GM10248 (cell line): ENCODE measurements at regions not wholly inside any gene's neighbourhood (a gene's known extent, or its start where the extent isn't known, plus 50 kb on each side); places are given as distances from the start of the nearest gene placed in this dataset.
"Not testable (repeated sequence)": the region's sequence is repeated elsewhere in the genome, so short reads cannot be mapped to it uniquely, and the experiment has no call there.

Experiments used
- CTCF ChIA-PET: fragments of 300-600 bp; sonication (Branson Sonifier 250); formaldehyde crosslinking; extraction: SDS; loops from one replicate; lab custom pipeline; 2021; ENCODE audit warnings: antibody characterized with exemption; lab: Yijun Ruan, JAX
- POLR2A ChIA-PET: fragments of 350-650 bp; sonication (Branson Sonifier 250); formaldehyde crosslinking; extraction: SDS; loops from one replicate; lab custom pipeline; 2020; ENCODE audit warnings: antibody characterized with exemption; lab: Yijun Ruan, JAX
- DNase-seq: peaks from one replicate; pipeline ENCODE4 v3.0.0; 2012; ENCODE audit errors: extremely low spot score
- TF ChIP-seq, protein P1 (sequence below): IDR thresholded peaks from 2 replicates; pipeline ENCODE4 v1.5.1; 2012; ENCODE audit warnings: mild to moderate bottlenecking, low read depth; ENCODE audit errors: extremely low read depth, missing control alignments, control extremely low read depth

DNA sequence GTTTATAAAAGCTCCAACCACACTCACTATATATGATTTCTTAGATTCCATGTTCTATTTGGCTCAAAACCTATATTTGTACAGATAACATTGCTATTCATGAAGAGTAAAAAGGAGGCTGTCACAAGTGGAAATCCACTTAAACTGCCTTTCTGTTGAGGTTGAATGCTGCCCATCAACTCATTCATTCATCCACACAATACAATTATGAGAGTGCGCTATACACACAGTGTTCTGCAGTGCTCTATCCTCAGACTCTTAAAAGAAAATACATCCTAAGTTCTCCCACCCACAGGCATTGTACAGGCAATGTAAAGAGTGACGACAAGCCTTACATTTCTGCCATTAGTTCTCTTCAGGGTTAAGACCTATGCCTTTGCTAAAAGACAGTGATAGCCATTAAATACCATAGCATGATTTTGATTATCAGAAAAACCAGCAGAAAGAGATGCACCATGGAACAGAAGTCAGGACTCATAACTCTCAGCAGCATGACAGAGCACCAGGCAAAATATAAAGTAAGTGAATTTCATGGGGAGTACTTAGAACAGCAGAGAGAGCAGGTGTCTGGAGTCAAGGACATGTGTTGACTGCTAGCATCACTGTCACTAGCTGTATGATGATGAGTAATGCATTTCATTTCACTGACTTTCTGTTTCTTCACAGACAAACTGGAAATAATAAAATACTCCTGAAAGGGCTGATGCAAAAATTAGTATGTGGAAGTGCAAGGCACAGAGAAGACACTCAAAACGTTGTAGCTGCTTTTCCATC, 218.0 kb downstream of the RBM26 start:
- CTCF ChIA-PET, result interaction anchor here (1.0 kb wide), 1 partner anchor 18 kb away, joined by 3 read pairs; no protein-coding TSS in a partner anchor
- POLR2A ChIA-PET, result no interaction called here
- DNase-seq, result no peak
- TF ChIP-seq, protein P1, sequence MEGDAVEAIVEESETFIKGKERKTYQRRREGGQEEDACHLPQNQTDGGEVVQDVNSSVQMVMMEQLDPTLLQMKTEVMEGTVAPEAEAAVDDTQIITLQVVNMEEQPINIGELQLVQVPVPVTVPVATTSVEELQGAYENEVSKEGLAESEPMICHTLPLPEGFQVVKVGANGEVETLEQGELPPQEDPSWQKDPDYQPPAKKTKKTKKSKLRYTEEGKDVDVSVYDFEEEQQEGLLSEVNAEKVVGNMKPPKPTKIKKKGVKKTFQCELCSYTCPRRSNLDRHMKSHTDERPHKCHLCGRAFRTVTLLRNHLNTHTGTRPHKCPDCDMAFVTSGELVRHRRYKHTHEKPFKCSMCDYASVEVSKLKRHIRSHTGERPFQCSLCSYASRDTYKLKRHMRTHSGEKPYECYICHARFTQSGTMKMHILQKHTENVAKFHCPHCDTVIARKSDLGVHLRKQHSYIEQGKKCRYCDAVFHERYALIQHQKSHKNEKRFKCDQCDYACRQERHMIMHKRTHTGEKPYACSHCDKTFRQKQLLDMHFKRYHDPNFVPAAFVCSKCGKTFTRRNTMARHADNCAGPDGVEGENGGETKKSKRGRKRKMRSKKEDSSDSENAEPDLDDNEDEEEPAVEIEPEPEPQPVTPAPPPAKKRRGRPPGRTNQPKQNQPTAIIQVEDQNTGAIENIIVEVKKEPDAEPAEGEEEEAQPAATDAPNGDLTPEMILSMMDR, result no peak

- DNase-seq, result no peak
- ChIA-PET POLR2A (no interaction called here), CTCF (interaction anchor here (1.0 to 3.3 kb wide), 3 partner anchors 10 to 29 kb away, joined by 3 to 13 read pairs (median 3); no protein-coding TSS in a partner anchor)
- TF ChIP-seq, protein P1, result no peak
Measured at GRCh38 chr13:79185580-79185979, 220.5 kb downstream of the RBM26 start.

DNA sequence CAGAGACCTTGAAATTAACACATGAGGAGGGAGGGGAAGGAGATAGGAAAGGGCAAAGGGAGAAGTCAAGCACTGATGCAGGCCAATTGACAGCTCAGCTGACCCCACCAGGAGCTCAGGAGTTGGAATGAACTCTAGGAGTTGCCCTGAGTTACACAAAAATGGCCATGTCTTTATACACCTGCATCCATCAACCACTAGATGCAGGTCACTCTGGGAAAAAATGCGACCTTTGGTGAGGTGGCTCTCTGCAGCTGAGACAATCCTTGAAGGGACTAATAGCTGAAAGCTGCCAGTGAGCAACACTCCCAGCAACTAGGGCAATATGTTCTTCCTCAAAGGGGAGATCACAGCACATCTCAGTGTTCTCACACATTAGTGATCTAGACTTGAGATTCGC, 222.8 kb downstream of the RBM26 start:
- TF ChIP-seq, protein P1, result no peak
- ChIA-PET CTCF (interaction anchor here (1.1 to 1.9 kb wide), 3 partner anchors 11 to 33 kb away, joined by 3 to 7 read pairs (median 3); no protein-coding TSS in a partner anchor), POLR2A (no interaction called here)
- no peak for DNase-seq

DNA sequence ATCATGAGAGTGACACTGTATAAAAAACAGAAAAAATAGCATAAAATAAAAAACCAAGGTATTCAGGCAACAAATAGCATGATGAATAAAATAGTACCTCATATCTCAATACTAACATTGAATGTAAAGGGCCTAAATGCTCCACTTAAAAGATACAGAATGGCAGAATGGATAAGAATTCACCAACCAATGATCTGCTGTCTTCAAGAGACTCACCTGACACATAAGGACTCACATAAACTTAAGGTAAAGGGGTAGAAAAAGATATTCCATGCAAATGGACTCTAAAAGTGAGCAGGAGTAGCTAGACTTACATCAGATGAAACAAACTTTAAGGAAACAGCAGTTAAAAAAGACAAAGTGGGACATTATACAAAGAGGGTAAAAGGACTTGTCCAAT, 232.4 kb downstream of the RBM26 start:
- POLR2A ChIA-PET, result not testable (repeated sequence)
- CTCF ChIA-PET, result interaction anchor here (1.7 kb wide), 1 partner anchor 9 kb away, joined by 3 read pairs; no protein-coding TSS in a partner anchor

GRCh38 chr13:79172924-79173323, 233.1 kb downstream of the RBM26 start:
- POLR2A ChIA-PET, CTCF ChIA-PET, DNase-seq: not testable (repeated sequence)

More for the DNA sequence above, 232.4 kb downstream of the RBM26 start:
- DNase-seq, result not testable (repeated sequence)

DNA sequence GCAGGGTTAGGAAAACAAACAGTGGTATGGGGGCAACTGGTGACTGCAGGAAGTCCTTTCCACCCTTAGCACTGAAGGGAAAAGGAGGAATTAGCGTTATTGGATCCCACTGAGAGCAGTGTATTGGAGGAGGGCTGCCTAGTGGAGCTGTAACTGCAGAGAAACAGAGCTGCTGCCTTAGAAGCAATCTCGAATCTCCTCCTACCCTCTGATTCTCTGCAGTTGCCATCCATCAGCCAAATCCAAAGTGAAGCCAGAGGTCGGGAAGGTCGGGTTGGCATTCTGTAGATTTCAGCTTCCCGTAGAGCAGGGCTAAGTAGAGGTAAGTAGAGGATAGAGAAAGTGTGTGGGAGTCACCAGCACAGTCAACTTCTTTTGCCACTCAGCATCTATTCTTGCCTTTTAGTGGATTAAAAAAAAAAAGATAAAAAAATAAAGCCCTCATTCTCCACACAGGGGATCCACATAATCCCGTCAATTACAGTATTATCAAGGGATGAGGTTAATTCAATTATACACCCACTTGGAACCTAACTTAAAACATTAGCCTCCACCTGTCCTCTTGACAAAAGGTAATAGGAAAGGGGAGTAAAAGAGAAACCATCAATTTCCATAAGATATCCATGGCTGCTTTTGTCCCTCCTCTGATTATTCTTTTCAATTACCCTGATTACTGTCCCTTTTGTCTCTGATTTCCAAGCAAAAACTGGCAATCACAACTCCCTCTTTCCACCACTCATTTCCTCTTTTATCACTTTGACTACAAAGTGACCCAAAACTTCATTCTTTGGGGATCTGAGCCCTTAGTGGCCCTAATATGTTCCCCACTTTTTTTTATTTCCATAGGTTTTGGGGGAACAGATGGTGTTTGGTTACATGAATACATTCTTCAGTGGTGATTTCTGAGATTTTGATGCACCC, 234.7 kb downstream of the RBM26 start:
- TF ChIP-seq, protein P1, result no peak
- CTCF ChIA-PET, result no interaction called here
- POLR2A ChIA-PET, result no interaction called here
- DNase-seq, result no peak

DNA sequence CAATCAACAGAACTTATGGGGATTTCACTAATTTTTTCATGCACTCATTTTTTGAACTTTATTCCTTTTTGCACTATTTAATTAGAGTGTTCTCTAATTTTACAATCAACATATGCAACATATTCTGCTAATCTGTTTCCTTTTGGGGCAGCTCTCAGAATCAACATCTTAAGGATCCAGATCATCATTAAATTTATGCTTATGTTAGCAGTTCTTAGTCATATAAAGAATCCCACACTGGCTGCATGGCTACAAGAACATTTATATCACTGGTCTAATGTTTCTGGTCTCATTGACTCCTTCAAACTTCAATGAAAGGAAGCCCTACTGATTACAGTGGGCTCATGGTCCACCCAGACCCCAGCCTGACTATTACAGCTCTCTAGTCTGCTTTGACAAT, 245.2 kb downstream of the RBM26 start:
- TF ChIP-seq, protein P1, result no peak
- ChIA-PET CTCF (no interaction called here), POLR2A (no interaction called here)
- no peak for DNase-seq
